GM18505 (cell line): ENCODE measurements at regions not wholly inside any gene's neighbourhood (a gene's known extent, or its start where the extent isn't known, plus 50 kb on each side); places are given as distances from the start of the nearest gene placed in this dataset.

Experiments
- ATAC-seq: cut with Tn5 transposase; IDR thresholded peaks from one replicate; pipeline ENCODE4 v1.9.1; 2021; ENCODE audit not compliant: unreplicated experiment
- POLR2A ChIP-seq: IDR thresholded peaks from 4 replicates; pipeline ENCODE4 v1.6.1; 2011; ENCODE audit warnings: borderline replicate concordance; ENCODE audit not compliant: insufficient read depth, insufficient read length; ENCODE audit errors: extremely low read depth

- TF ChIP-seq POLR2A, result no peak
- no peak for ATAC-seq
Measured at GRCh38 chr11:92137747-92138146, 86.9 kb upstream of the FAT3 start.

GRCh38 chr11:92136797-92137196, 87.8 kb upstream of the FAT3 start:
- ATAC-seq, result no peak
- no peak for TF ChIP-seq POLR2A

DNA sequence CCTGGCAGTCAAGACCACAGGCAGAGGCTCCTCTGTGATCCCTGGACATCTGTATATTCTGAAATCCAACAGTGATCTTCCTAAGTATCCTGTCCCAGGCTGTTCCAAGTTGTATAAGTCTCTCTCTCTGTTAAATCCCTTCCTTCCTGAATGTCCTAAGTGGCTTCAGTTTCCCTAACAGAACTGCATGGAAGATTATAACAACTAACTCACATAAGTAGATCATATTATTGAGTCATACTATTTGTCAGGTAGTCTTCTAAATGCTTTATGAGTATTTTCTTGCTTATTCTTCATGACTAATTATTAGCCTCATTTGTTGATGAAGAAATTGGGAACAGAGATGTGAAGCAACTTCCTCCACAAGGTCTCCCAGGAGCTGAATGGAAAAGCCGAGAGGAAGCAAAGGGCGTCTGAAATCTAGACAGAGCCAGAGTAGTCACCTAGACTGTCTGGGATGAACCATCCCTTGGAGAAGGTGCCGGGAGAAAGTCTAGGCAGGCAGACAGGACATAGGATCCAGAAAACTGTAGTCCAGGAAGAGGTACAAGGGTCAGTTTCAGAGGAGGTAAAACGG, 93.2 kb upstream of the FAT3 start:
- no peak for TF ChIP-seq POLR2A
- ATAC-seq, result no peak

DNA sequence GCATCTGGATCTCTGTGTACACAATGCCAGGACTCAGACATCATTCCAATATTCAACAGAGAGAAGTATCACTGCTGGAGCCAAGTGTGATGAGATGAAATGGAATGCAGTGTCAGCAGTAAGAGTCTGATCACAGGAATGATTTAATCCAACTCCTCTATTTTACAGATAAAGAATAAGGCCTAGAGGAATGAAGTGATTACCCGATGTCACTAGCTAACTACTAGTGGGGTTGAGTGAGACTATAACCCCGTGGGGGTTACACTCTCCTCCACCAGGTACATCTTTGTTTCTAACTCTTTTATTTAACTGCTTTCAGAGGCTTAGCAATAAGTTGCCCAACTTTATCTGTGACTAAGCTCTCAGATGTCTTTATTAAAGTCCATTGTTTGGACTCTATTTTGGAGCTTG, 94.2 kb upstream of the FAT3 start:
- ATAC-seq, result no peak
- no peak for TF ChIP-seq POLR2A

- no peak for ATAC-seq
- no peak for TF ChIP-seq POLR2A
Measured at GRCh38 chr11:92129811-92130210, 94.8 kb upstream of the FAT3 start.

DNA sequence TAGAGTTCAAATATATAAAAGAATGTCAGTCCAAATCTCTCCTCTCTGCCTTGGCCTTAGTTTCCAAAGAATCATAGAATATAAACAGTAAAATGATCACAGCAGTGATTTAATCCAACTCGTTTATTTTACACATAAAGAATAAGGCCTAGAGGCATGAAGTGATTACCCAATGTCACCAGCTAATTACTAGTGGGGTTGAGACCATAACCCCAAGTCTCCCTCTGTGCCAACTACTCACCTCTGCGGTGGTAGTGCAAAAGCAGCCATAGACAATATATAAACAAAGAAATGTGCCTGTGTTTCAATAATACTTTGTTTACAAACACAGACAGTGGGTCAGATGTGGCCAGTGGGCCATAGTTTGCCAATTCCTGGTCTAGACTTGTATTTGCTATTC, 96.6 kb upstream of the FAT3 start:
- no peak for TF ChIP-seq POLR2A
- no peak for ATAC-seq

DNA sequence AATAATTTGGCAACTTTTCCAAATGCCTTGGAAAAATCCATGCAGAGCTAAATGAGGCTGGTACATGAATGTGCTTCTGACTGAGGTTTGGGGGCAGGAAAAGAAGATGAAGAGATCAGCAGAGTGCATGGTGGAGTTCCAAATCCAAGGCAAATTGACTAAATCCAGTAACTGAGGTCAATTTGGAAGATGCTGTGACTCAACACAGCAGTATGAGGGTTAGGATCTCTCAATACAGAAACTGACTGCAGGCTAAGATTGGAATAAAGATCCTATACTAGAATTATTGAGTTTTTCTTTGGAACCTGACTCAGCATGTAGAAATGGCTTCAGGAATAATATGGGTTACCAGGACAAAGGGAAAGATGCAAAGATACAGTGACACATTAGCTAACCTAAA, 99.3 kb upstream of the FAT3 start:
- no peak for ATAC-seq
- no peak for TF ChIP-seq POLR2A

DNA sequence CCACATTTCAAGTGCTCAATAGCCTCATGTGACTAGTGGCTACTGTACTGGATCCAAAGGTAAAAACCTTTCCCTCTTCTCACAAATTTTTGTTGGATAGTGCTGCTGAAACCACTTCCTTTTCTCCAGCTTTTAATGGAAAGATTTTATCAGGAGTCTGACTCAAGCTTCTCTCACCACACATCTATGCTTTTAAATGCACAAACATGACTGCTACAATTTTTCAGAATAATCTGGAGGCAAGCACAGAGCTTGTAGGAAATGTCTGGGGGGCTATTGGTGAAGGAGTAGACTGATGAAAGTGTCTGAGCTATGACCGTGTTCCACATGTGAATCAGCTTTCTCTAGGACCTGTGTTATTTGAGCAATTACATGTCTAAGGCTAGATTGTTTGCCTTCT, 101.1 kb upstream of the FAT3 start:
- no peak for TF ChIP-seq POLR2A
- ATAC-seq, result no peak

DNA sequence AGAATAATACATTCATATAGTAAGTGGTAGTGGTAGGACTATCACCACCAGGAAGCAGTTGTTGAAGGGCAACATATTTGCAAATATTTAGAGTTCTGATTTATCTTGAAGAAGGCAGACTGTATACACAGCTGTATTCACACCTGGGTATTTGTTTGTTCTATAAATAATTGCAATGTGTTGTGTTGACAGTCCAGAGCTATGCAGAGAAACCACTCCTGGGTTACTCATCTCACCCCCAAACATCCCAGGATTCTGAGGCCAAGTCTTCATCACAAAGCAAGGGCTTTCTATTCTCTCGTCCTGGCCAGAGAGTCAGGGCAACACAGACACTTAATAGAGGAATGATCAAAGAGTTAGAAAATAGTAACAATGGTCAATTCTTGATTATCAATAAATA, 102.1 kb upstream of the FAT3 start:
- no peak for TF ChIP-seq POLR2A
- no peak for ATAC-seq

- no peak for ATAC-seq
- no peak for TF ChIP-seq POLR2A
Measured at GRCh38 chr11:92111287-92111686, 113.3 kb upstream of the FAT3 start.

DNA sequence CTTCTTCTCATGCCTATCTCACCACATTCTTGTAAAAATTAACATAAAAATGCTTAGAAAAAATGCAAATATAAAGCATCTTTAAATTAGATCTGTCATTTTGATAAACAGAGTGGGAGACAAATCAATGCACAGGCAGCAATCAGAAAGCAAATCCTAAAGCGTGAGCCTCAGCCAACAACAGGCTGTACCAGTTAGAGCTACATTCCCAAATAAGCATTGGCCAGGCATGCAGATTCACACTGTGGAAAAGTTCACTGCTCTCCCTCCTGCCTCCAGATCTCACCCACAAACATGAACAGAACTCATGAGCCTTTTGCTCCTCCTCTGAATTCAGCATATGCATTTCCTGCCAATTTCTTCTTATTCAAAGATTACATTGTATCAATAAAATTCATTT, 115.2 kb upstream of the FAT3 start:
- ATAC-seq, result no peak
- no peak for TF ChIP-seq POLR2A

DNA sequence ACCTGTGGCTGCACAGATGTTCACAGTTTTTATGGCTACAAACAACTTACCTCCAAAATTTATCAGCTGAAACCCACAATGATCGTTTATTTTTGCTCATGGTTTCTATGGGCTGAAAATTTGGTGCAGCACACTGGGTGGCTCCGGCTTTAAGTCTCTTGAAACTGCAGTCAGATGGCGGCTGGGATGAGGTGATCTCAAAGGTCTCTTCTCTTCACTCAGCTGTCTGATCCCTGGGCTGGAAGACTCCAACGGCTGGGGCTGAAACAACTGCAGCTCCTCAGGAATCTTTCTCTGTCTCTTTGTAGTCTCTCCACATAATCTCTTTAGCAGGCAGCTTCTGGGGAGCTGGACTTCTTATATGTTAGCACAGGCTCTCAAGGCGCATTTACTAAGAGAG, 117.3 kb upstream of the FAT3 start:
- TF ChIP-seq POLR2A, result no peak
- ATAC-seq, result no peak

DNA sequence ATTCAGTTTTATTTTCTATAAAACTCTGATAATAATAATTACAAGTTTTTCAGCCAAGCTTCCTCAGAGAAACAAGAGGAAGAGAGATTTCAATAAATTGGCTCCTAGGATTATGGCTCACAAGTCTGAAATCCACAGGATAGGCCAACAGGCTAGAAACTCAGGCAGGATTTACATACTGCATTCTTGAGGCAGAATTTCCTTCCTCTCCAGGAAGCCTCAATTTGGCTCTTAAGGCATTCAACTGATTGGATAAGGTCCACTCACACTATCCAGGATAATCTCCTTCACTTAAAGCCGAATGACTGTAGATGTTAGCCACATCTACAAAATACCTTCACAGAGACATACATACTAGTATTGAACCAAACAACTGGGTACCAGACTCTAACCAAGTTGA, 120.3 kb upstream of the FAT3 start:
- TF ChIP-seq POLR2A, result no peak
- ATAC-seq, result no peak

- TF ChIP-seq POLR2A, result no peak
- no peak for ATAC-seq
Measured at GRCh38 chr11:92101920-92102319, 122.7 kb upstream of the FAT3 start.

- ATAC-seq, result no peak
Measured at GRCh38 chr11:92099183-92099582, 125.4 kb upstream of the FAT3 start.

DNA sequence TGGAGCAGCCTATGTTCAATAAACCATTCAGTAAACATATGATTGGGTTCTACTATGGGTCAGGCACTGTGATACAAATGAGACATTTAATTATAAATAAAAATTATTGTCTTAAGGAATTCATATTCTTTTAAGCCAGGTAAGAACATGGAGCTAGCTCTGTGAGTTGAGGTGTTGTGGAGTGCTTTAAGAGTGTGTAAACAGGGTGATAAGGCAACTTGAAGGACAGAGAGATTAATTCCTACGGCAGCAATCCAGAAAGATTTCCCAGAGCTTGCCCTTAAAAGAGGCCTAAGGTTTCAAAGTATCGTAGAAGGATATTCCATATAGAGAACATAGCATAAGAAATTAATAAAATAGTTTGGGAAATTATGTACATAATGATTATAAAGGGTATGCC, 126.4 kb upstream of the FAT3 start:
- ATAC-seq, result no peak
- TF ChIP-seq POLR2A, result no peak

More at GRCh38 chr11:92099183-92099582, 125.4 kb upstream of the FAT3 start:
- TF ChIP-seq POLR2A, result no peak
